Fibroblast of lung (primary cell): ENCODE measurements at regions not wholly inside any gene's neighbourhood (a gene's known extent, or its start where the extent isn't known, plus 50 kb on each side); places are given as distances from the start of the nearest gene placed in this dataset.

Experiments
- DNase-seq, 2 donors: peaks; one replicate each; pipeline versions ENCODE4 v3.0.0 to v3.0.0-alpha.2; 2010; ENCODE audit warnings: low read depth in 2 of 2
- H2AFZ ChIP-seq: 2 replicates; pipeline ENCODE4 v1.5.1; 2012; ENCODE audit warnings: low read length, control low read depth, inconsistent platforms
- H3K27ac ChIP-seq: 2 replicates; pipeline ENCODE4 v1.5.1; 2011; ENCODE audit warnings: low read length, control low read depth; ENCODE audit not compliant: insufficient read depth
- H3K27me3 ChIP-seq: 2 replicates; pipeline ENCODE4 v1.5.1; 2011; ENCODE audit warnings: mild to moderate bottlenecking, low read length; ENCODE audit not compliant: control insufficient read depth, insufficient read depth
- H3K36me3 ChIP-seq: 2 replicates; pipeline ENCODE4 v1.5.1; 2011; ENCODE audit warnings: low read length; ENCODE audit not compliant: control insufficient read depth, insufficient read depth
- H3K4me1 ChIP-seq: 2 replicates; pipeline ENCODE4 v1.5.1; 2011; ENCODE audit warnings: low read length; ENCODE audit not compliant: control insufficient read depth, insufficient read depth; ENCODE audit errors: extremely low read depth
- H3K4me2 ChIP-seq: 2 replicates; pipeline ENCODE4 v1.5.1; 2011; ENCODE audit warnings: low read length, control low read depth; ENCODE audit not compliant: insufficient read depth; ENCODE audit errors: extremely low read depth
- H3K4me3 ChIP-seq, 4 experiments: fragments of 200-600 bp in 1 of 4; sonication (generic) in 1 of 4; replicated peaks in 1 of 4; 2 replicates each; pipeline ENCODE4 v1.5.1; 2011 to 2016; ENCODE audit warnings: low read length in 4 of 4, low read depth in 3 of 4, mild to moderate bottlenecking in 3 of 4, control low read depth in 2 of 4, inconsistent platforms in 1 of 4, mixed read lengths in 1 of 4; ENCODE audit not compliant: insufficient read depth in 1 of 4; ENCODE audit errors: control extremely low read depth in 1 of 4
- H3K79me2 ChIP-seq: 2 replicates; pipeline ENCODE4 v1.5.1; 2012; ENCODE audit warnings: mild to moderate bottlenecking, low read length, inconsistent platforms; ENCODE audit not compliant: control insufficient read depth, insufficient read depth
- H3K9ac ChIP-seq: 2 replicates; pipeline ENCODE4 v1.5.1; 2011; ENCODE audit warnings: mild to moderate bottlenecking, low read length, control low read depth; ENCODE audit not compliant: insufficient read depth
- H3K9me3 ChIP-seq: 2 replicates; pipeline ENCODE4 v1.5.1; 2012; ENCODE audit warnings: low read depth, low read length; ENCODE audit not compliant: control insufficient read depth, insufficient read depth
- H4K20me1 ChIP-seq: 2 replicates; pipeline ENCODE4 v1.5.1; 2011; ENCODE audit warnings: low read length; ENCODE audit not compliant: control insufficient read depth, insufficient read depth; ENCODE audit errors: extremely low read depth
- CTCF ChIP-seq, 2 donors: IDR thresholded peaks in 1 of 2; conservative IDR thresholded peaks in 1 of 2; 1 replicate in 1 of 2; 2 replicates in 1 of 2; pipeline ENCODE4 v1.5.1; 2011 to 2012; ENCODE audit warnings: low read length in 2 of 2, control low read depth in 1 of 2, inconsistent platforms in 1 of 2, low read depth in 1 of 2, mild to moderate bottlenecking in 1 of 2
- EZH2 ChIP-seq: IDR thresholded peaks from 2 replicates; pipeline ENCODE4 v1.5.1; 2012; ENCODE audit warnings: low read length, control low read depth, mild to moderate bottlenecking; ENCODE audit errors: missing control alignments

GRCh38 chr20:57980506-57980905 lies 247.9 kb downstream of the ANKRD60 start:
- Histone ChIP-seq H3K27me3 (no peaks in the 10 kb centered on the region), H3K36me3 (no peaks in the 10 kb centered on the region), H3K9ac (no peak overlapping the region), H3K4me3 (no peak overlapping the region), H4K20me1 (no peaks in the 10 kb centered on the region), H3K79me2 (no peaks in the 10 kb centered on the region), H3K4me2 (no peak overlapping the region), H2AFZ (no peak overlapping the region), H3K4me1 (no peaks in the 10 kb centered on the region), H3K27ac (no peak overlapping the region), H3K9me3 (no peaks in the 10 kb centered on the region)
- TF ChIP-seq EZH2 (no peak), CTCF (conservative IDR thresholded peaks at IDR 0.05 in 1 of 2, IDR thresholded peaks at IDR 0.05 in 1 of 2; ENCODE audit: low read depth in 1 of 2, low read length in 2 of 2) (no peak)
- DNase-seq: no peak

GRCh38 chr20:57977569-57977968 lies 250.9 kb downstream of the ANKRD60 start:
- TF ChIP-seq EZH2 (no peak), CTCF (conservative IDR thresholded peaks at IDR 0.05 in 1 of 2, IDR thresholded peaks at IDR 0.05 in 1 of 2; ENCODE audit: low read depth in 1 of 2, low read length in 2 of 2) (no peak)
- no peak overlapping the region for H3K4me2 ChIP-seq
- no peak overlapping the region for H3K27ac ChIP-seq
- H3K9ac ChIP-seq: no peak overlapping the region
- no peaks in the 10 kb centered on the region for H4K20me1 ChIP-seq
- H3K9me3 ChIP-seq: no peaks in the 10 kb centered on the region
- no peak overlapping the region for H2AFZ ChIP-seq
- no peak overlapping the region for H3K4me3 ChIP-seq
- no peaks in the 10 kb centered on the region for H3K4me1 ChIP-seq
- DNase-seq: no peak
- no peaks in the 10 kb centered on the region for H3K27me3 ChIP-seq
- no peaks in the 10 kb centered on the region for H3K79me2 ChIP-seq
- no peaks in the 10 kb centered on the region for H3K36me3 ChIP-seq

- Histone ChIP-seq H3K4me1 (no peaks in the 10 kb centered on the region), H3K79me2 (no peaks in the 10 kb centered on the region), H4K20me1 (no peaks in the 10 kb centered on the region), H3K27me3 (no peaks in the 10 kb centered on the region), H2AFZ (no peak overlapping the region), H3K36me3 (no peaks in the 10 kb centered on the region), H3K9ac (no peak overlapping the region), H3K4me2 (no peak overlapping the region), H3K9me3 (no peaks in the 10 kb centered on the region), H3K4me3 (no peak overlapping the region), H3K27ac (no peak overlapping the region)
- TF ChIP-seq EZH2 (no peak), CTCF (conservative IDR thresholded peaks at IDR 0.05 in 1 of 2, IDR thresholded peaks at IDR 0.05 in 1 of 2; ENCODE audit: low read depth in 1 of 2, low read length in 2 of 2) (no peak)
- no peak for DNase-seq
These were observed 251.3 kb downstream of the ANKRD60 start for GRCh38 chr20:57977141-57977540.
